Skeletal muscle satellite cell (primary cell): ENCODE measurements at regions not wholly inside any gene's neighbourhood (a gene's known extent, or its start where the extent isn't known, plus 50 kb on each side); places are given as distances from the start of the nearest gene placed in this dataset.
"Not testable (repeated sequence)": the region's sequence is repeated elsewhere in the genome, so short reads cannot be mapped to it uniquely, and the experiment has no call there.

Experiments used
- H3K27me3 ChIP-seq: 2 replicates; pipeline ENCODE4 v1.7.0; 2013; ENCODE audit warnings: low read length; ENCODE audit not compliant: control insufficient read depth, insufficient read depth
- H3K36me3 ChIP-seq: 2 replicates; pipeline ENCODE4 v1.7.0; 2013; ENCODE audit warnings: mild to moderate bottlenecking, control low read depth, low read length; ENCODE audit not compliant: insufficient read depth
- H3K4me1 ChIP-seq: 2 replicates; pipeline ENCODE4 v1.7.0; 2013; ENCODE audit warnings: low read length; ENCODE audit not compliant: control insufficient read depth, insufficient read depth
- H3K4me2 ChIP-seq: 2 replicates; pipeline ENCODE4 v1.7.0; 2013; ENCODE audit warnings: mild to moderate bottlenecking, low read length
- H3K4me3 ChIP-seq: 2 replicates; pipeline ENCODE4 v1.7.0; 2013; ENCODE audit warnings: low read length
- H3K9ac ChIP-seq: 2 replicates; pipeline ENCODE4 v1.7.0; 2013; ENCODE audit warnings: mild to moderate bottlenecking, low read depth, low read length, moderate library complexity
- H3K9me3 ChIP-seq: replicated peaks from 2 replicates; pipeline ENCODE4 v1.7.0; 2013; ENCODE audit warnings: mild to moderate bottlenecking, control low read depth, low read length

GRCh38 chr4:120005527-120005926 is 61.1 kb downstream of the MAD2L1 start:
- H3K27me3 ChIP-seq = no peaks in the 10 kb centered on the region
- no peak overlapping the region for H3K4me2 ChIP-seq
- H3K4me3 ChIP-seq = no peak overlapping the region
- H3K36me3 ChIP-seq = no peaks in the 10 kb centered on the region
- peaks cover 20% of the 10 kb centered on the region for H3K4me1 ChIP-seq
- H3K9ac ChIP-seq = no peak overlapping the region
- H3K9me3 ChIP-seq = no peaks in the 10 kb centered on the region

DNA sequence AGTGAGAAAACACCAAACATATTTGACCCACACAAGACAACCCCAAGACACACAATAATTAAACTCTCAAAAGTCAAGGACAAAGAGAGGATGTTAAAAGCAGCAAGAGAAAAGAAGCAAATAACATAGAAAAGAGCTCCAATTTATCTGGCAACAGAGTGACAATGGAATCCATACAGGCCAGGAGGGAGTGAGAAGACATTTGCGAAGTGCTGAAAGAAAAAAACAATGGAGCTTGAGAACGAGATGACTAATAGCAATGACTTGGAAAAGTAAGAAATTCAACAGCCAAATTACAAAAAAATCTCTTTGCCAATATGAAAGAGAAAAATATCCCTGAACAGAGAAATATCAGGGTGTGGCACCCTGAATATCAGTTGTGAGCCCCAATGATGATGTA is 61.6 kb downstream of the MAD2L1 start:
- Histone ChIP-seq H3K4me2 (no peak overlapping the region), H3K9me3 (no peaks in the 10 kb centered on the region), H3K36me3 (no peaks in the 10 kb centered on the region), H3K9ac (no peak overlapping the region), H3K4me3 (no peak overlapping the region), H3K27me3 (no peaks in the 10 kb centered on the region), H3K4me1 (peaks cover 19% of the 10 kb centered on the region)

- H3K4me1 ChIP-seq = peaks cover 11% of the 10 kb centered on the region
- H3K4me3 ChIP-seq = no peak overlapping the region
- H3K36me3 ChIP-seq = no peaks in the 10 kb centered on the region
- no peaks in the 10 kb centered on the region for H3K9me3 ChIP-seq
- H3K27me3 ChIP-seq = no peaks in the 10 kb centered on the region
- H3K4me2 ChIP-seq = no peak overlapping the region
- H3K9ac ChIP-seq = no peak overlapping the region
Observed at GRCh38 chr4:120004054-120004453, 62.6 kb downstream of the MAD2L1 start.

DNA sequence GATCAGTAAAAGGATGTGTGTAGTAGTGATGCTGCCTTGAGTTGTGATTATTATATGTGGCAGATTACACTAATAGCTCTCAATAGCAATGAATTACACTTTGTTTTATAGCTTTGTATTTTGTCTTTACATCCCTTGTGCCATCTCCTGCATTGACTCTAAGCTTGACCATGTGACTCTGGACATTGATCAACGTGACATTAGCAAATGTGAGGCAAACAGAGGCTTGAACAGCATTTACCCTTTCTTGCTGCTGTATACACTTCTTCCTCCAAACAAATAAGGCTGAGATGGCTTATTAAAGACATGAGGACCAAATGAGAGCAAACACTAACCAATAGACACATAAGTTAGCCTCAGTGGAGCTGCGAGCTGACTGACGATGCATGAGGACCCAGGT is 63.5 kb downstream of the MAD2L1 start:
- no peaks in the 10 kb centered on the region for H3K9me3 ChIP-seq
- H3K4me2 ChIP-seq = no peak overlapping the region
- no peak overlapping the region for H3K9ac ChIP-seq
- H3K27me3 ChIP-seq = no peaks in the 10 kb centered on the region
- H3K4me3 ChIP-seq = no peak overlapping the region
- peaks cover 11% of the 10 kb centered on the region for H3K4me1 ChIP-seq
- no peaks in the 10 kb centered on the region for H3K36me3 ChIP-seq

DNA sequence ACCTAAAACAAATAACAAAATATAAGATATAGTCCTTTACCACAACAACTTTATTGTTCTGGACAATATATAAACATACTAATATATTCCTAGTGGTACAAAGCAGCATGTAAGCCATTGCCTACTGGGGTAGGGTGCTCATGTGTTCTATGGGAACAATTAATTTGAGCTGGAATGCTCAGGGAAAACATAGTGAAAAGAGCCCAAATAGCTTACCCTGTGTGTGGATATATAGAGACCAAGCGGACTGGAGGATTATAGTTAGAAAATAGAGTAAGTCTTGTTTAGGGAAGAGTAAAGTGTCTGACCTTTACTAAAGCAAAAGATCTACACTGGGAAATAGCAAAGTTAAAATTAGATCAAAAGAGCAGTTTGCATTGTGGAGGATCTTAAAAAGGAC is 64.8 kb downstream of the MAD2L1 start:
- Histone ChIP-seq H3K9me3 (no peaks in the 10 kb centered on the region), H3K4me1 (peaks cover 2% of the 10 kb centered on the region), H3K4me3 (no peak overlapping the region), H3K27me3 (no peaks in the 10 kb centered on the region), H3K36me3 (no peaks in the 10 kb centered on the region), H3K9ac (no peak overlapping the region), H3K4me2 (no peak overlapping the region)

GRCh38 chr4:120000591-120001296 is 65.9 kb downstream of the MAD2L1 start:
- H3K27me3 ChIP-seq = no peaks in the 10 kb centered on the region
- no peak overlapping the region for H3K4me3 ChIP-seq
- no peak overlapping the region for H3K9ac ChIP-seq
- no peak overlapping the region for H3K4me2 ChIP-seq
- H3K36me3 ChIP-seq = no peaks in the 10 kb centered on the region
- no peaks in the 10 kb centered on the region for H3K4me1 ChIP-seq
- no peaks in the 10 kb centered on the region for H3K9me3 ChIP-seq

DNA sequence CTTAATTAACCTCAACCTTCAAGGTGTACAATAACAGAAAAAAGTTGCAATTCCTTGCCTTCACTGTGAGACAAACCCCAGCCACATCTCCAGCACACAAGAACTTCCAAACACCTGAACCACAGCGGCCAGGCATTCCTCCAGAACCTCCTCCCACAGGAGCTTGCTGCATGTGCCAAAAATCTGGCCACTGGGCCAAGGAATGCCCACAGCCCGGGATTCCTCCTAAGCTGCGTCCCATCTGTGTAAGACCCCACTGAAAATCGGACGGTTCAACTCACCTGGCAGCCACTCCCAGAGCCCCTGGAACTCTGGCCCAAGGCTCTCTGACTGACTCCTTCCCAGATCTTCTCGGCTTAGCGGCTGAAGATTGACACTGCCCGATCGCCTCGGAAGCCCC is 70.6 kb downstream of the MAD2L1 start:
- H3K4me1 ChIP-seq, H3K9me3 ChIP-seq, H3K9ac ChIP-seq, H3K36me3 ChIP-seq, H3K4me2 ChIP-seq, H3K27me3 ChIP-seq, H3K4me3 ChIP-seq: not testable (repeated sequence)

GRCh38 chr4:119984996-119985395 is 81.7 kb downstream of the MAD2L1 start:
- Histone ChIP-seq H3K36me3 (no peaks in the 10 kb centered on the region), H3K4me3 (no peak overlapping the region), H3K9me3 (no peaks in the 10 kb centered on the region), H3K4me2 (no peak overlapping the region), H3K27me3 (peaks cover 3% of the 10 kb centered on the region), H3K9ac (no peak overlapping the region), H3K4me1 (no peaks in the 10 kb centered on the region)

- Histone ChIP-seq H3K9me3 (no peaks in the 10 kb centered on the region), H3K36me3 (no peaks in the 10 kb centered on the region), H3K9ac (no peak overlapping the region), H3K27me3 (peaks cover 3% of the 10 kb centered on the region), H3K4me3 (no peak overlapping the region), H3K4me1 (no peaks in the 10 kb centered on the region), H3K4me2 (no peak overlapping the region)
Observed at GRCh38 chr4:119982756-119983155, 83.9 kb downstream of the MAD2L1 start.

- Histone ChIP-seq H3K9me3 (no peaks in the 10 kb centered on the region), H3K4me1 (no peaks in the 10 kb centered on the region), H3K36me3 (no peaks in the 10 kb centered on the region), H3K27me3 (peaks cover 3% of the 10 kb centered on the region), H3K4me3 (no peak overlapping the region), H3K9ac (no peak overlapping the region), H3K4me2 (no peak overlapping the region)
Observed at GRCh38 chr4:119980456-119980855, 86.2 kb downstream of the MAD2L1 start.

GRCh38 chr4:119977076-119977940 is 89.3 kb downstream of the MAD2L1 start:
- Histone ChIP-seq H3K4me2 (no peak overlapping the region), H3K9ac (no peak overlapping the region), H3K4me1 (no peaks in the 10 kb centered on the region), H3K4me3 (no peak overlapping the region), H3K27me3 (no peaks in the 10 kb centered on the region), H3K36me3 (no peaks in the 10 kb centered on the region), H3K9me3 (no peaks in the 10 kb centered on the region)
